NCI-H446 treated with DMSO at 0.1 percent for 48 hours (cell line): ENCODE measurements at regions not wholly inside any gene's neighbourhood (a gene's known extent, or its start where the extent isn't known, plus 50 kb on each side); places are given as distances from the start of the nearest gene placed in this dataset.
"Not testable (repeated sequence)": the region's sequence is repeated elsewhere in the genome, so short reads cannot be mapped to it uniquely, and the experiment has no call there.

Source experiments
- DNase-seq: peaks from one replicate; lab custom pipeline; 2025; lab: John Stamatoyannopoulos, UW

- DNase-seq = no peak
These were observed 142.6 kb upstream of the CFAP20DC start for GRCh38 chr3:59192473-59192872.

GRCh38 chr3:59191651-59192050, 141.8 kb upstream of the CFAP20DC start:
- DNase-seq = no peak

GRCh38 chr3:59189939-59190338, 140.1 kb upstream of the CFAP20DC start:
- DNase-seq = no peak

GRCh38 chr3:59189526-59189925, 139.7 kb upstream of the CFAP20DC start:
- DNase-seq = no peak

GRCh38 chr3:59186725-59187124, 136.9 kb upstream of the CFAP20DC start:
- no peak for DNase-seq

- DNase-seq = no peak
These were observed 136.0 kb upstream of the CFAP20DC start for GRCh38 chr3:59185591-59186369.

- no peak for DNase-seq
These were observed 130.2 kb upstream of the CFAP20DC start for GRCh38 chr3:59180006-59180405.

GRCh38 chr3:59178698-59179097, 128.9 kb upstream of the CFAP20DC start:
- no peak for DNase-seq

- DNase-seq = no peak
These were observed 121.7 kb upstream of the CFAP20DC start for GRCh38 chr3:59171491-59171890.

- DNase-seq = not testable (repeated sequence)
These were observed 120.3 kb upstream of the CFAP20DC start for GRCh38 chr3:59170166-59170565.

GRCh38 chr3:59167756-59168155, 117.9 kb upstream of the CFAP20DC start:
- no peak for DNase-seq

GRCh38 chr3:59163953-59164352, 114.1 kb upstream of the CFAP20DC start:
- DNase-seq = no peak

GRCh38 chr3:59161048-59161447, 111.2 kb upstream of the CFAP20DC start:
- no peak for DNase-seq

- no peak for DNase-seq
These were observed 110.4 kb upstream of the CFAP20DC start for GRCh38 chr3:59160133-59160746.

GRCh38 chr3:59153648-59154047, 103.8 kb upstream of the CFAP20DC start:
- DNase-seq = no peak

- DNase-seq = no peak
These were observed 103.1 kb upstream of the CFAP20DC start for GRCh38 chr3:59152943-59153342.

- no peak for DNase-seq
These were observed 100.2 kb upstream of the CFAP20DC start for GRCh38 chr3:59150039-59150438.

GRCh38 chr3:59149166-59149565, 99.3 kb upstream of the CFAP20DC start:
- DNase-seq = no peak

GRCh38 chr3:59143447-59143846, 93.6 kb upstream of the CFAP20DC start:
- DNase-seq = no peak

- DNase-seq = no peak
These were observed 92.7 kb upstream of the CFAP20DC start for GRCh38 chr3:59142556-59142955.

- no peak for DNase-seq
These were observed 89.1 kb upstream of the CFAP20DC start for GRCh38 chr3:59138966-59139365.

GRCh38 chr3:59137415-59137814, 87.6 kb upstream of the CFAP20DC start:
- DNase-seq = no peak

GRCh38 chr3:59136081-59136480, 86.3 kb upstream of the CFAP20DC start:
- no peak for DNase-seq

GRCh38 chr3:59135096-59135495, 85.3 kb upstream of the CFAP20DC start:
- DNase-seq = no peak
